GM12878 (cell line): ENCODE measurements at regions not wholly inside any gene's neighbourhood (a gene's known extent, or its start where the extent isn't known, plus 50 kb on each side); places are given as distances from the start of the nearest gene placed in this dataset.

Source experiments
- CEBPB ChIP-seq, 2 experiments: fragments of 150-350 bp in 1 of 2; IDR thresholded peaks; 2 replicates each; pipeline ENCODE4 v1.6.1; 2012 to 2014; ENCODE audit warnings: low read depth in 2 of 2, low read length in 2 of 2, borderline replicate concordance in 1 of 2, inconsistent platforms in 1 of 2
- POLR2AphosphoS2 ChIP-seq: IDR thresholded peaks from 2 replicates; pipeline ENCODE4 v1.6.1; 2011; ENCODE audit warnings: low read depth, mild to moderate bottlenecking, low read length, improper control_type of control experiment, moderate library complexity
- SP1 ChIP-seq: IDR thresholded peaks from one replicate; pipeline ENCODE4 v1.6.1; 2011; ENCODE audit warnings: low read depth, low read length
- TF ChIP-seq, protein P1 (sequence below): fragments of 450-650 bp; IDR thresholded peaks from 2 replicates; pipeline ENCODE4 v1.6.1; 2017; ENCODE audit warnings: low read depth, mild to moderate bottlenecking, moderate library complexity

GRCh38 chr21:16180614-16181013 lies 450.8 kb downstream of the USP25 start:
- TF ChIP-seq SP1 (no peak), POLR2AphosphoS2 (no peak), CEBPB (IDR thresholded peaks at IDR 0.05; ENCODE audit: borderline replicate concordance in 1 of 2, low read depth in 2 of 2, low read length in 2 of 2) (no peak)
- TF ChIP-seq, protein P1, sequence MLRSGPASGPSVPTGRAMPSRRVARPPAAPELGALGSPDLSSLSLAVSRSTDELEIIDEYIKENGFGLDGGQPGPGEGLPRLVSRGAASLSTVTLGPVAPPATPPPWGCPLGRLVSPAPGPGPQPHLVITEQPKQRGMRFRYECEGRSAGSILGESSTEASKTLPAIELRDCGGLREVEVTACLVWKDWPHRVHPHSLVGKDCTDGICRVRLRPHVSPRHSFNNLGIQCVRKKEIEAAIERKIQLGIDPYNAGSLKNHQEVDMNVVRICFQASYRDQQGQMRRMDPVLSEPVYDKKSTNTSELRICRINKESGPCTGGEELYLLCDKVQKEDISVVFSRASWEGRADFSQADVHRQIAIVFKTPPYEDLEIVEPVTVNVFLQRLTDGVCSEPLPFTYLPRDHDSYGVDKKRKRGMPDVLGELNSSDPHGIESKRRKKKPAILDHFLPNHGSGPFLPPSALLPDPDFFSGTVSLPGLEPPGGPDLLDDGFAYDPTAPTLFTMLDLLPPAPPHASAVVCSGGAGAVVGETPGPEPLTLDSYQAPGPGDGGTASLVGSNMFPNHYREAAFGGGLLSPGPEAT, result no peak
